HG03159 (cell line): ENCODE measurements at regions not wholly inside any gene's neighbourhood (a gene's known extent, or its start where the extent isn't known, plus 50 kb on each side); places are given as distances from the start of the nearest gene placed in this dataset.

Experiments used
- ATAC-seq: cut with Tn5 transposase; IDR thresholded peaks from one replicate; pipeline ENCODE4 v1.9.1; 2021; ENCODE audit warnings: mild to moderate bottlenecking, moderate library complexity; ENCODE audit not compliant: unreplicated experiment

DNA sequence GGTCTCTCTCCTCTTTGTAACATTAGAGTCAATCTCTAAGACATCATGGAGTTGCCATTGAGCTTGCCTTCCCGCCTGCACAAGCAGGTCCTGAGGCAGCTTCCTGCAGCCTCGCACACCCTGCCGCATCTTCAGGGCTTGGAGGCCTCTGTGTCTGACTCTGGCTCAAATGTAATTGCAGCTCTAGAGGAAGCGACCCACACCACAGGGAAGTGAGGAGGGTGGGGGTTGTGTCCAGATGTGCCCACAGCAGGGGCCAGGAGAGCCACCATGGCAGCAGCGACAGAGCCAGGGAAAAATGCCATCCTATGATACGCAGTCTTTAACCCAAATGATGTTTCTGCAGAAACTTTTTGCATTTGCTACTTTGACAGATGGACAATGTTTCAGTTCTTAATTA is 216.0 kb upstream of the ZNF32 start:
- no peak for ATAC-seq

GRCh38 chr10:43863859-43864591 is 215.3 kb upstream of the ZNF32 start:
- ATAC-seq = no peak

GRCh38 chr10:43863270-43863669 is 214.6 kb upstream of the ZNF32 start:
- no peak for ATAC-seq

DNA sequence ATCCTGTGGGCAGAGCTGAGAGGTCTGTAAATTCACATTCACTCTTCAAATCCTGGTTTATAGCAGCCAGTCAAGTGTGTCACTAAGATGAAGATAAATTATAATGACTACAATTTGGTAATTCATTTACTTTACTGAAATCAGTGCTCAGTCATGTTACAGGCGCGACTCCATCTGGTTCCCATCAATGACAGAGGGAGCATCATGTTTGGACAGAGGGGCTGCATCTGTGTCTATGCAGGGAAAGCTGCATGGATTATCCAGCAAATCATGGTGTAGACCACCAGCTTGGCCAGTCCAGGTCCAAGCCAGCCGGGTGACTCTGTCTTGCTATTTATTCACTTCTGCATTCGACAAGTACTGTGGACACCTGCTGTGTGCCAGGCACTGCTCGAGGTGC is 214.1 kb upstream of the ZNF32 start:
- ATAC-seq = no peak

GRCh38 chr10:43861966-43862751 is 213.5 kb upstream of the ZNF32 start:
- no peak for ATAC-seq

- ATAC-seq = no peak
Measured at GRCh38 chr10:43859016-43859525, 210.4 kb upstream of the ZNF32 start.

GRCh38 chr10:43857931-43858315 is 209.2 kb upstream of the ZNF32 start:
- no peak for ATAC-seq

- no peak for ATAC-seq
Measured at GRCh38 chr10:43857206-43857930, 208.7 kb upstream of the ZNF32 start.

DNA sequence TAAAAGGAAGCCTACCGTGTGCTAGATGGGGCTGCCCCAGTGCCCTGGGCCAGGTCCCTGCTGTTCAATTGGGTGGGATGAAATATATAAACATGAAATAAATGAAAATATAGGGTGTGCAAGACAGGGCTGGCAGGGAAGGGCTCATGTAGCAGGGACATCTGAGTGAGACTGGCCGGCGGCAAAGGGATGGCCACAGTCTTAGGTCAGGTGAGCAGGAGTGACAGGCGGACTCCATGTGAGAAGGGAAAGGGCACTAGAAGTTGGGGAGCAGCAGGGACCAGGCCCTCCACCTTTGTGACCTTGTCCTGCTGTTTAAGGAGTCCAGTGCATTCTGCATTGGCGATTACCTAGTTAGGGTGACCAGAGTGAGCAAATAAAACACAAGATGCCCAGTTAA is 207.6 kb upstream of the ZNF32 start:
- no peak for ATAC-seq

DNA sequence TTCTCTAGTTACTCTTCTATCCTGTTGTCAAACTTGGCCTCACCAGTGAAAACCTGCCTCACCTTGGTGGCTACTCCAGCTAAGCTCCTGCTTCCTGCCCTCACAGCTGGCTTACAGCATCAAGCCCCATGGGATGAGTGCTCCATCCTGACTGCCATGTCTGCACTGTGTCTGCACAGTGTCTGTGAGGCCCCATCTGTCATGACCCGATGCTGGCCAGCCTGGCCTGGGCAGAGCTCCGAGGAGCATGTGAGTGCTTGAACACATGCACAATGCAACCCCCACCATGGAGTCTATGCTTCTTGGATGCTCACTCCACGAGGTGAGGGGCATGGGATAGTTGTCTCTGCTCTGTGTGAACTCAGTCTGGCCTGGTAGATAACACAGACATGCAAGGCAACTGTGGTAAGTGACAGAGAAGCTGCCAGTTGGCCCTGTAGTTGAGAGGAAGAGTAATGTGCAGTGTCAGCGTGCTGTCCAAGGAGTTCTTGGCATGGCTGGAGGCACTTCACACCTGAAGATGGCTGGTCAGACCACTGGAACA is 207.1 kb upstream of the ZNF32 start:
- ATAC-seq = no peak

DNA sequence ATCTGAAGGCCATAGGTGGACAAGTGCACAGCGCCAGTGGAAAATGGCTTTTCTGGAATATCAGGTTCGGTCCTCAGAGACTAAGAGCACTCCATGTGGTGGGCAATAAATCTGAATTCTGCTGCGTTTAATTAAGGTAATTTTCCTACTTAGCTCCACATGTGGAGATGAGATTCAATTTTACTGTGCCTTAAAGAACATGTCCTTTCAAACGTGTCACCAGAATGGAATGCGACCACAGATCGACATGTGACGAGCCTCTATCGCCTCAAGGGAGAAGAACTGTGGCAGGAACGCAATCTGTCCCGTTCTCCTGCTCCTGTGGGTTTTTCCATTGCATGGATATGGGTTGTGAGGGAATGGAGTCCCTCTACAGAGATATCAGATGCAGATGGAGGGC is 205.3 kb upstream of the ZNF32 start:
- no peak for ATAC-seq

DNA sequence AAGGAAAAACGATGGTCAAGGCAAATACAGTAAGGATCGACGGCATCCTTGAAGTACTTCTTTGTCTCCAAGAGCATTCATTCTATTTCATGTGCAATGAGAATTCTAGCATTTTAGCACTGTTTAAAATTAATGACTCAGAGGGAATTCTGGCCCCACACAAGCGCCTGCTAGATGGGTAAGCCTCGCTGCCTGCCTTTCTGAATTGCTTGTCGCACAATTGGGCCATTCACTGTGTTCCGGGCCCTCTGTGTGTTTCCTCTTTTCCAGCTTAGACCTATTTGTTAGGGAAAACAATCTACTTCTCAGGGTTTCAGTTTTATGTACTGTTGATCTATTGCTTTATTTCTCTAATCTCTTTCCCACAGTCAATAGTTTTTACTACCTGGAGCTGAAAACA is 204.7 kb upstream of the ZNF32 start:
- no peak for ATAC-seq

DNA sequence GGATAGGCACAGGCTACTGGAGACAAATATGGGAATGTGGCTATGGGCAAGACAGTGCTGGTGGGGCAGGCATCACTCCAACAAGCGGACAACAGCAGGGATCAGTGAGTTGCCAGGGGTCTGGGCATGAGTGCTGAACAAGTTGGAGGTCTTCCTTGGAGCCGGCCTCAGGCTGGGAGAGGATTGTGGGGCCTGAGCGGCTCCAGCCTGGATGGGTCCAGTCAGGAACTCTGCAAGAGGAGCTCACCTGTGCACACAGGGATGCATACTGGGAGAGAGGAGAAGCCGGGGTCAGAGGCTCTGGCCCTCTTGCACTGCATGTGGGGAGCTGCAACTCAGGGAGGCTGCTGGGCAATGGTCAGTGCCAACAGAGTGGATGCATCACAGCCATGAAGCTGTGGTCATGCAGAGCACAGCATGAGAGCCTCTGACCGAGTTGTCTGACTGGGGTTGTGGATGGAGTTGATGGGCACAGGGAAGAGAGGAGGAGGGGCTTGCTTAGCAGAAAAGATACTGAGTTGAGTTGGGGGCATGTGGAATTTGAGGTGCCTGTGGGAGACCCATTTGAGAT is 204.0 kb upstream of the ZNF32 start:
- ATAC-seq = no peak

- no peak for ATAC-seq
Measured at GRCh38 chr10:43852149-43852548, 203.5 kb upstream of the ZNF32 start.

- no peak for ATAC-seq
Measured at GRCh38 chr10:43851030-43851429, 202.3 kb upstream of the ZNF32 start.

DNA sequence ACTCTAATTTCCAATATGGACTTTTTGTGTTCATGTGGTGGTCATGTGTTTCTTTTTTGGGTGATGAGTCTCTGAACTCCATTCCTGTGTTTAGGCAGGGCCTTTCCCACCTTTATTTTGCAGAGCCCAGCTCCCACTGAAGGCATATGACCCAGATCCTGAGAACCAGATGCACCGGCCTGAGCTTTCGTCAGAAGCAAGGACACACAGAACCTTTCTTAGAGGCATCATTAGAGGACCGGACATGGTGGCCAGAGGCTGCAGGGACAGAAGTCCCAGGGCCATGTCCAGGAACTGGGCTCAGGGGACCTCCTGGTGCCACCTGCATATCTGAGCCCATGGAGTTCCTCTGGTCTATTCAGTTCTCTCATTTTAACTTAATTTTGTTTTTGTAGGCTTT is 200.9 kb upstream of the ZNF32 start:
- no peak for ATAC-seq

DNA sequence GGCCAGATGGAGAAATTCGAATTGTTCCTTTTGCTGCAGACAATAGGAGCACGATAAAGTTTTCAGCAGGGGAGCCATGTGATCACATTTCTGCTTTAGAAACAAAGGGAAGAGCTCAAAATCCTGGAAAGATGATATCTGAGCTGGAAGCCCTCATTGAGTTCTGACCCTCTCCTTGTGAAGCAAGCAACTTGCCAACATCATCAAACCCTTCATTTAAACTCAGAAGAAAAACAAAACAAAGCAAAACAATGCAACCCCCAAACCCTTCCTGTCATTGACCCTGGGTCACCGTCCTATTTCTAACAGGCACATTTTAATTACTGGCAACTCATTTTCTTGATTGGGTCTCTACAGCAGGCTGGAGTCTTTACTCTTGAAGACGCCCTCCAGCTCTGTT is 198.3 kb upstream of the ZNF32 start:
- no peak for ATAC-seq

DNA sequence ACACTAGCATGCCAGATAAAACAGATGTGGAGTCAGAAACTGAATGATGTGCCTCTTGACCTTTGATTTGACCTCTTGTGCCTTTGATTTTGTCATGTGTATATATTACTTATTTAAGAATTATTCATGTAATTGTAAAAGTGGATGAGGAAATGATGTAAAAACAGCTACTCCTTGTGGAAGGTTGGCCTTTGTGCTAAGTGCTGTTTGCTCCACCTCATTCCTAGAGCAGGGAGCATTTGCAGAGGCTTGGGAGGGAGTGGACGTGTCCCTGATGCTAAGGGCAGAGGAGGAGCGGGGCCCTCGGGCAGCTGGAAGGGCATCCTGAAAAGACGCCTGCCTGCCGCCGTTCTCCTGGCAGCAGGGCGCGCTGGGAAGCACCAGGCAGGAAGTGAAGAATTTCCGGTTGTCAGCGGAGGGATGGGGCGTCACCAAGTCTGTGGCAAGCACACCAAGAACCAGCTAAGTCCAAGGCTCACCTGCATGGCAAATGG is 197.6 kb upstream of the ZNF32 start:
- ATAC-seq = no peak

DNA sequence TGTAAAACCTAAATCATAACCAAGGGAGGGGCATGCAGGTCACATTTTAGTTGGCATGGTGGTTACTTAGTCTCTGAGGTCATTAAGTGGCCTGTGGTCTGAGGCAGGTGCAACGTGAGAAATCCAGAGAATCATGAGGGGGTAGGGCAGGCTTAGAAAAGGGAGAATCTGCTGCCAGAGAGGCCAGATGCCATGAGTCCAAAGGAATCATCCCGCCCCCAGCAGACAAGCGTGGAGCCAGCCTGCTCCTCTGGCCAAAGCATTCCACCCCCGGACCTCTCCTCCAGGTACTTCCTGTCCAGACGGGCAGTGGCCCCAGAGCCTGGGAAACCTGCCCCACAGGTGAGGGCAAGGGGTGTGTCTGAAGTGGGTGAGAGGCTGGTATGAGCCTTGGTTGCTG is 196.4 kb upstream of the ZNF32 start:
- ATAC-seq = no peak

- ATAC-seq = no peak
Measured at GRCh38 chr10:43844221-43844620, 195.5 kb upstream of the ZNF32 start.
